Gastroesophageal sphincter (tissue), 2 donors: ENCODE measurements at regions not wholly inside any gene's neighbourhood (a gene's known extent, or its start where the extent isn't known, plus 50 kb on each side); places are given as distances from the start of the nearest gene placed in this dataset.

Source experiments
- POLR2A ChIP-seq, 2 donors: fragments of 450-650 bp; IDR thresholded peaks; one replicate each; pipeline ENCODE4 v1.6.1; 2017; ENCODE audit warnings: antibody characterized with exemption in 2 of 2, mild to moderate bottlenecking in 2 of 2, moderate library complexity in 1 of 2
- POLR2AphosphoS5 ChIP-seq: sonication (generic); formaldehyde crosslinking; IDR thresholded peaks from one replicate; pipeline ENCODE4 v1.6.1; 2017; ENCODE audit warnings: antibody characterized with exemption

- TF ChIP-seq POLR2A (IDR thresholded peaks at IDR 0.05) (no peak), POLR2AphosphoS5 (no peak)
Measured at GRCh38 chr10:10817609-10818008, 200.1 kb upstream of the CELF2 start.
